AG10803 (cell line): ENCODE measurements at regions not wholly inside any gene's neighbourhood (a gene's known extent, or its start where the extent isn't known, plus 50 kb on each side); places are given as distances from the start of the nearest gene placed in this dataset.
A peak's percentile ranks its signal among the peaks of the same experiment; 100 is the strongest.

Experiments used
- DNase-seq: peaks from one replicate; pipeline ENCODE4 v3.0.0; 2010; ENCODE audit warnings: low read depth
- H3K4me3 ChIP-seq: 2 replicates; pipeline ENCODE4 v1.5.1; 2011; ENCODE audit warnings: mild to moderate bottlenecking, low read length, control low read depth
- CTCF ChIP-seq: conservative IDR thresholded peaks from 2 replicates; pipeline ENCODE4 v1.5.1; 2011; ENCODE audit warnings: mild to moderate bottlenecking, low read length, control low read depth, inconsistent platforms

- no peak for TF ChIP-seq CTCF
- no peak for DNase-seq
- H3K4me3 ChIP-seq: no peak overlapping the region
Observed at GRCh38 chr13:79805317-79805716, 324.4 kb downstream of the NDFIP2 start.

GRCh38 chr13:79803989-79804388 lies 323.0 kb downstream of the NDFIP2 start:
- no peak overlapping the region for H3K4me3 ChIP-seq
- TF ChIP-seq CTCF: no peak
- DNase-seq: no peak

- no peak overlapping the region for H3K4me3 ChIP-seq
- no peak for TF ChIP-seq CTCF
- DNase-seq: no peak
Observed at GRCh38 chr13:79803296-79803695, 322.3 kb downstream of the NDFIP2 start.

- no peak for DNase-seq
- no peak for TF ChIP-seq CTCF
- H3K4me3 ChIP-seq: no peak overlapping the region
Observed at GRCh38 chr13:79802389-79803085, 321.6 kb downstream of the NDFIP2 start.

GRCh38 chr13:79799059-79799867 lies 318.3 kb downstream of the NDFIP2 start:
- TF ChIP-seq CTCF: no peak
- no peak overlapping the region for H3K4me3 ChIP-seq
- DNase-seq: peak; percentile 43

- no peak overlapping the region for H3K4me3 ChIP-seq
- no peak for TF ChIP-seq CTCF
Observed at GRCh38 chr13:79796136-79796535, 315.2 kb downstream of the NDFIP2 start.

GRCh38 chr13:79794931-79795330 lies 314.0 kb downstream of the NDFIP2 start:
- TF ChIP-seq CTCF: no peak
- H3K4me3 ChIP-seq: no peak overlapping the region
- no peak for DNase-seq

More at GRCh38 chr13:79796136-79796535, 315.2 kb downstream of the NDFIP2 start:
- DNase-seq: no peak
